Sigmoid colon (tissue), 4 donors: ENCODE measurements at regions not wholly inside any gene's neighbourhood (a gene's known extent, or its start where the extent isn't known, plus 50 kb on each side); places are given as distances from the start of the nearest gene placed in this dataset.

ENCODE experiments used
- POLR2A ChIP-seq, 2 donors: fragments of 450-650 bp; IDR thresholded peaks; one replicate each; pipeline ENCODE4 v1.6.1; 2016; ENCODE audit warnings: antibody characterized with exemption in 2 of 2, mild to moderate bottlenecking in 2 of 2, moderate library complexity in 2 of 2
- POLR2AphosphoS5 ChIP-seq, 4 donors: sonication (generic); formaldehyde crosslinking; IDR thresholded peaks; one replicate each; pipeline ENCODE4 v1.6.1; 2017; ENCODE audit warnings: antibody characterized with exemption in 4 of 4
- TF ChIP-seq, protein P1 (sequence below), 4 experiments: fragments of 450-650 bp in 3 of 4; fragments of 200-600 bp in 1 of 4; IDR thresholded peaks; one replicate each; pipeline ENCODE4 v1.5.1; 2016 to 2019; ENCODE audit warnings: antibody characterized with exemption in 4 of 4, mild to moderate bottlenecking in 3 of 4, moderate library complexity in 2 of 4

DNA sequence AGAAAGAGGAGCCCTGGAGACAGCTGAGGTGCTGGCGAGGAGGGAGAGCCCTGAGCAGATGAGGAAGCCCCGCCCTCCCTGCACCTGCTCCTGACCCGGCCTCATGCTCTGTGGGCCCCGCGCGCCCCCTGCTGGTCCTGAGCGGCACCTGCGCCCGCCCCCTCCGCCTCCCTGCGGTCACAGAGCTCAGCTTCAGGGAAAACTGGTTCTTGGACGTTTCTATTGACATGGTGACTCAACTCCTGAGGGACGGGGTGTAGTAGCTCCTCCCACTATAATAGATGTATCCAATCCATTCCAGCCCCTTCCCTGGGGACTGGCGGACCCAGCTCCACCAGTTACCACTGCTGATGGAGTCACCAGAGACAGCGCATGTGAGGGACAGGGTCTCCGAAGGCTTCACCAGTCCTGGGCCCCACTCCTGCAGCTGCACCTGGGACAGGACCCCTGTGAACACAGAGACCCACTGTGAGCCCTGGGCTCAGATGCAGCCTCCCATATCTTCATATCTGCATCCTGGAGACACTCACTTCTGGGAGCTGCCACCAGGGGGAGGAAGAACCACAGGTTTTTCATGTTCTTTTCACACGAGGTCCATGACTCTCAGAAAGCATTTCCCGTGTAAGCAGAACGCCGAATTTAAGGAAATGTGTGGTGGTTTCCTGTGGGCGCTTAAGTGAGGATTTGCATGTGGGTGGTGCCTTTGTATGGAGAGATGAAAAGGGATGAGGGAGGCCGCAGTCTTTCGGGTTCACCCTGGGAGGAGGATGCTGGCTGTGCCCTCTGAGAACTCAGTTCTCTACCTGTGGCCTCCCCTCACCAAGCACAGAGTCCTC, 1346.4 kb downstream of the TMEM121 start:
- TF ChIP-seq, protein P1, sequence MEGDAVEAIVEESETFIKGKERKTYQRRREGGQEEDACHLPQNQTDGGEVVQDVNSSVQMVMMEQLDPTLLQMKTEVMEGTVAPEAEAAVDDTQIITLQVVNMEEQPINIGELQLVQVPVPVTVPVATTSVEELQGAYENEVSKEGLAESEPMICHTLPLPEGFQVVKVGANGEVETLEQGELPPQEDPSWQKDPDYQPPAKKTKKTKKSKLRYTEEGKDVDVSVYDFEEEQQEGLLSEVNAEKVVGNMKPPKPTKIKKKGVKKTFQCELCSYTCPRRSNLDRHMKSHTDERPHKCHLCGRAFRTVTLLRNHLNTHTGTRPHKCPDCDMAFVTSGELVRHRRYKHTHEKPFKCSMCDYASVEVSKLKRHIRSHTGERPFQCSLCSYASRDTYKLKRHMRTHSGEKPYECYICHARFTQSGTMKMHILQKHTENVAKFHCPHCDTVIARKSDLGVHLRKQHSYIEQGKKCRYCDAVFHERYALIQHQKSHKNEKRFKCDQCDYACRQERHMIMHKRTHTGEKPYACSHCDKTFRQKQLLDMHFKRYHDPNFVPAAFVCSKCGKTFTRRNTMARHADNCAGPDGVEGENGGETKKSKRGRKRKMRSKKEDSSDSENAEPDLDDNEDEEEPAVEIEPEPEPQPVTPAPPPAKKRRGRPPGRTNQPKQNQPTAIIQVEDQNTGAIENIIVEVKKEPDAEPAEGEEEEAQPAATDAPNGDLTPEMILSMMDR (IDR thresholded peaks at IDR 0.05): peak in 1 of 4 experiments; percentile 37
- TF ChIP-seq POLR2A (IDR thresholded peaks at IDR 0.05): no peak
- no peak for TF ChIP-seq POLR2AphosphoS5 (IDR thresholded peaks at IDR 0.05)
